Tibial artery (tissue), 4 donors: ENCODE measurements at regions not wholly inside any gene's neighbourhood (a gene's known extent, or its start where the extent isn't known, plus 50 kb on each side); places are given as distances from the start of the nearest gene placed in this dataset.

ENCODE experiments used
- DNase-seq, 2 donors: peaks; one replicate each; pipeline ENCODE4 v3.0.0-alpha.2; 2019
- H3K27ac ChIP-seq, 2 donors: fragments of 200-600 bp; sonication (generic) in 1 of 2; 1 replicate in 1 of 2; 2 replicates in 1 of 2; pipeline ENCODE4 v1.5.1; 2018 to 2019; ENCODE audit warnings: mild to moderate bottlenecking in 1 of 2
- H3K27me3 ChIP-seq, 2 donors: fragments of 200-600 bp; sonication (generic) in 1 of 2; one replicate each; pipeline versions ENCODE4 v1.5.1 to v1.6.0; 2016 to 2019
- H3K36me3 ChIP-seq, 3 donors: fragments of 200-600 bp; sonication (generic) in 2 of 3; one replicate each; pipeline ENCODE4 v1.5.1; 2016 to 2019; ENCODE audit warnings: mild to moderate bottlenecking in 2 of 3
- H3K4me1 ChIP-seq, 4 donors: fragments of 200-600 bp; sonication (generic) in 2 of 4; 1 replicate in 3 of 4; 2 replicates in 1 of 4; pipeline ENCODE4 v1.5.1; 2016 to 2019
- H3K4me3 ChIP-seq, 2 donors: fragments of 200-600 bp; sonication (generic) in 1 of 2; 1 replicate in 1 of 2; 2 replicates in 1 of 2; pipeline ENCODE4 v1.5.1; 2018 to 2019; ENCODE audit warnings: mild to moderate bottlenecking in 2 of 2
- H3K9me3 ChIP-seq, 3 donors: fragments of 200-600 bp; sonication (generic) in 1 of 3; one replicate each; pipeline ENCODE4 v1.5.1; 2016 to 2019
- CTCF ChIP-seq, 2 experiments: fragments of 200-600 bp in 1 of 2; fragments of 450-650 bp in 1 of 2; IDR thresholded peaks; one replicate each; pipeline ENCODE4 v1.5.1; 2017 to 2019; ENCODE audit warnings: antibody characterized with exemption in 2 of 2, mild to moderate bottlenecking in 1 of 2, moderate library complexity in 1 of 2
- intact Hi-C: fragments of 100-400 bp; cut with DNase I; formaldehyde crosslinking; loops from one replicate; pipeline ENCODE4 v1.15.0; 2023; ENCODE audit warnings: low total_unique reads

- H3K4me1 ChIP-seq: no peaks in the 10 kb centered on the region
- DNase-seq: no peak
- H3K9me3 ChIP-seq: no peaks in the 10 kb centered on the region
- no peaks in the 10 kb centered on the region for H3K36me3 ChIP-seq
- intact Hi-C loops: no loop called here
- no peak for TF ChIP-seq CTCF (IDR thresholded peaks at IDR 0.05)
- no peaks in the 10 kb centered on the region for H3K27me3 ChIP-seq
- no peak overlapping the region for H3K27ac ChIP-seq
- no peak overlapping the region for H3K4me3 ChIP-seq
Observed at GRCh38 chr12:125687820-125688219, 622.6 kb downstream of the AACS start.

DNA sequence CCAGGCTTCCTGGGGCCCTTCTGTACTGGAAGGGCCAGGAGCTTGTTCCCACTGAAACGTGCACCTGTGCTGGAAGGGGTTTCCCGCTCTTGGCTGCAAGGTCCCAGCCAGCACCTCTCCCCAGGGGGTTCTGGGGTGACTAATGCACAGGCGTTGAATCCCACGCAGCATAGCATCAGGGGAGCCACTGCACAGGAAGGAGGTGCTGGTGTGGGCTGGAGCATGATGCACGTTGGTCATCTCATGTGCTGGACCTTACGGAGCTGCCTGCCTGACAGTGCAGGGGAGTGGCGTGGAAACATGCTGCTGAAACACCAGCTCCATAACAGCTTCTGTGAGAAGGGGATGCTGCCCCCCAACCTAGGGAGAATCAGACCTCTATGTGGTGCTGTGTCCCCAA, 623.0 kb downstream of the AACS start:
- TF ChIP-seq CTCF (IDR thresholded peaks at IDR 0.05): no peak

DNA sequence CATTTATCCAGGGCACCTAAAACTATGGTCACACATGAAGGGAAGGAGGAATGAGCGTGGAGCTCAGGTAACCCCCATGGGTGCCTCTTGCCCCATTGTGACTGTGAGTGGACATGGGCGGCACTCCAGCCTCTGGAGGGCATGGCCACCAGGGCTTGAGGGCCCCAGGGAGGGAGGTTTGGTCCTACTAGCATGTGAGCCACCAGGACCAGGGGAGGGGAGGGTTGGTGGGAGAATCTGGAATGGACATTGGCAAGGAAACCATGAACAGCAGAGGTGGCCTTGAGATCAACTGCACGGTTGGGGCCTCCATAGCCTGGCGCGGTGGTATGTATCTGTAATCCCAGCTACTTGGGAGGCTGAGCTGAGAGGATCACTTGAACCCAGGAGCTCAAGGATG, 623.6 kb downstream of the AACS start:
- intact Hi-C loops: no loop called here
- no peaks in the 10 kb centered on the region for H3K9me3 ChIP-seq
- no peak for DNase-seq
- no peak for TF ChIP-seq CTCF (IDR thresholded peaks at IDR 0.05)
- H3K4me3 ChIP-seq: no peak overlapping the region
- H3K27ac ChIP-seq: no peak overlapping the region
- no peaks in the 10 kb centered on the region for H3K27me3 ChIP-seq
- H3K36me3 ChIP-seq: no peaks in the 10 kb centered on the region
- no peaks in the 10 kb centered on the region for H3K4me1 ChIP-seq

More for the DNA sequence above, 623.0 kb downstream of the AACS start:
- no peak for DNase-seq
- H3K9me3 ChIP-seq: no peaks in the 10 kb centered on the region
- no peaks in the 10 kb centered on the region for H3K36me3 ChIP-seq
- no peak overlapping the region for H3K4me3 ChIP-seq
- no peaks in the 10 kb centered on the region for H3K27me3 ChIP-seq
- H3K27ac ChIP-seq: no peak overlapping the region
- intact Hi-C loops: no loop called here
- no peaks in the 10 kb centered on the region for H3K4me1 ChIP-seq

DNA sequence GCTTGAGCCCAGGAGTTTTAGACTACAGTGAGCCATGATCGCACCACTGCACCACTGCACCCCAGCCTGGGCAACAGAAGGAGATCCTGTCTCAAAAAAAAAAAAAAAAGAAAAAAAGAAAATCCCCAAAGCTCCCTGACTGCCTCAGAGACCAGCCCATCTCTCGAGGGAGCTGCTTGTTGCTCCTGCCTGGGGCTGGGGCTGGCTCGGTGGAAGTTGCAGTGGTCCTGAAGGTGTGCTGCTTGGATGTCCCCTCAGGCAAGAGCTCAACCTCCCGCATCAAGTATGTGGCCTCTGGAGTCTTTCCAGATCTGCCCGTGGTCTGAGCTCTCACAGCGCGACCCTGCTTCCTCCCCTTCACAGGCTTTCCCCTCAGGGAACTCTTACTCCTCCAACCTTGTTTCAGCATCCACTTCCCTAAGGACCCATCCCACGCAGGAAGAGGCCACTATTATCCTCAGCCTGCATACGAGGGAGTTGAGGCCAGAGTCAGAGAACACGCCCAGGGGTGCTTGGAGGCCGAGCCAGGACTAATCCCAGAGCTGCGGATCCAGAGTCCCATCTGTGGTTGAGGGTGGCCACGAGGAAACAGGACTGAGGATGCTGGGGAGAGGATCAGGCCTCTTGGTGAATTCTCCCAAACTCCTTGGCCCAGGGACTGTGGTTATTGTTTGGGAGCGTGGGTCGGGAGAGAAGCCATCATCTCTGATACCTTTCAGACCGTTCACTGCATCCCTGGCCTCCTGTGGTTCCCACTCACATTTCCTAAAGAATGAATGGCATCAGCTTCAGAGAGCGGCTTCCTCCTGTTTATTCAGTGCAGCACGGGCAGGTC, 624.6 kb downstream of the AACS start:
- Histone ChIP-seq H3K27ac (no peak overlapping the region), H3K4me1 (no peaks in the 10 kb centered on the region), H3K36me3 (no peaks in the 10 kb centered on the region), H3K4me3 (no peak overlapping the region), H3K9me3 (no peaks in the 10 kb centered on the region), H3K27me3 (no peaks in the 10 kb centered on the region)
- DNase-seq: no peak
- intact Hi-C loops: no loop called here
- TF ChIP-seq CTCF (IDR thresholded peaks at IDR 0.05): no peak

- no peak for TF ChIP-seq CTCF (IDR thresholded peaks at IDR 0.05)
- DNase-seq: no peak
- no peaks in the 10 kb centered on the region for H3K27me3 ChIP-seq
Observed at GRCh38 chr12:125690841-125691240, 625.6 kb downstream of the AACS start.

More at GRCh38 chr12:125690841-125691240, 625.6 kb downstream of the AACS start:
- intact Hi-C loops: no loop called here
- no peak overlapping the region for H3K27ac ChIP-seq
- no peak overlapping the region for H3K4me3 ChIP-seq
- H3K9me3 ChIP-seq: no peaks in the 10 kb centered on the region
- no peaks in the 10 kb centered on the region for H3K36me3 ChIP-seq
- no peaks in the 10 kb centered on the region for H3K4me1 ChIP-seq
